COLO668 (cell line): ENCODE measurements at regions not wholly inside any gene's neighbourhood (a gene's known extent, or its start where the extent isn't known, plus 50 kb on each side); places are given as distances from the start of the nearest gene placed in this dataset.
A peak's percentile ranks its signal among the peaks of the same experiment; 100 is the strongest.

Experiments
- DNase-seq: peaks from one replicate; lab custom pipeline; 2025; ENCODE audit not compliant: unreplicated experiment; lab: John Stamatoyannopoulos, UW

DNA sequence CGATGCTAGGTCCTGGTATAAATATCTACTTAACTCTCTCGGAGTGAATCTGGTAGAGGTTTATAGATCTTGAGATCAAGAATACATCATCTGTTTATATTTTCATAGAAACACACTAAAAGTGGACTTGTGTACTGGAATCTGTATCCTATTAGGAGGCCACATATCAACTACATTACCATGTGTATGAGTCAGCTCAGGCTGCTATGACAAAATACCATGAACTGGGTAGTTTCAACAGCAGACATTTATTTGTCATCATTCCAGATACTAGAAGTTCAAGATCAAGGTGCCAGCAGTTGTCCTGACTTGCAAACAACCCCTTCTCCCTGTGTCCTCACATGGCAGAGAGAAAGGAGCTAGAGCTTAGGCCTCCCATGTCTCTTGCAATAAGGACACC, 113.9 kb upstream of the PFKP start:
- no peak for DNase-seq

DNA sequence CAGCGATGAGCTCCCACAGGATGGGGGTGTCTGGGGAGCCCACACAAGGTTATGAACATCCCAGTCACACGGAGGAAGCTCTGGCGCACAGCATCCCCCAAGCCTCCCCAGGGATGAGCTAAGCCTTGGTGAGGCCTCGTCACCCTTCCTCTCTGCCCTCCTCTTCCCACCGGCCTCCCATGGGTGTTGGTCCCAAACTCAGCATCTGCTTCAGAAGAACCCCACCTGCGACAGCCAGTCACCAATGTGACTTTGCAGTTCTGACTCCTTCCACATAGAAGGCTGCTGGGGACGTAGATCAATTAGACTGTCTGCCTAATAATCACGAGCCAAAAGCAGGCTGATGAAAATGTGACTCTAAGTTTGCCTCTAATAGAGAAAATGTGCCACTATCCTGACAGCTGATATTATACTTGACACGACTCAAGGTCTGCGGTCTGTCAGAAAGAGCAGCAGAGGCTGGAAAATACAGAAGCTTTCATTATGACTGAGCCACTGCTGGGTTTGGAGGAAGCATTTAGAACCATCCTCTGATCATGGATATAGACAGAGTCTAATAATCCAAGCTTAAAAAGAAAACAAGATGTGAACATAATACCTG, 116.0 kb upstream of the PFKP start:
- no peak for DNase-seq

DNA sequence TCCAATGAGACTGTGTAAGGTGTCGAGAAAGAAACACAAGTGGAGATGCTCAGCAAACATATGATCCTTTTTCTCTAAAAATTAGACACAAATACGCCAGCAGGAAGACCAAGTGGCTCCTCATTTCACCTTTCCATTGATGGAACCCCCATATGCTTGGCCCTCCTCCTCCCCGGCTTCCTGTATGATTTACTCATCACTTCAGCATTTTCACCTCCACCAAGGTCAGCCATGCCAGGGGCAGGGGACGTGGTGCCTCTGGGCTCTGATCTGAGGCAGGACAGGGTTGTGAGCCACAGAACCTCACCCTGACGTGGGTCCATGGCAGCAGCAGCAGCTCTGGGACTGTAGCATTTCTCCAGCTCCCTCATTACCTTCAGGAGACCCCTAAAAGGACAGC, 116.8 kb upstream of the PFKP start:
- DNase-seq: no peak

DNA sequence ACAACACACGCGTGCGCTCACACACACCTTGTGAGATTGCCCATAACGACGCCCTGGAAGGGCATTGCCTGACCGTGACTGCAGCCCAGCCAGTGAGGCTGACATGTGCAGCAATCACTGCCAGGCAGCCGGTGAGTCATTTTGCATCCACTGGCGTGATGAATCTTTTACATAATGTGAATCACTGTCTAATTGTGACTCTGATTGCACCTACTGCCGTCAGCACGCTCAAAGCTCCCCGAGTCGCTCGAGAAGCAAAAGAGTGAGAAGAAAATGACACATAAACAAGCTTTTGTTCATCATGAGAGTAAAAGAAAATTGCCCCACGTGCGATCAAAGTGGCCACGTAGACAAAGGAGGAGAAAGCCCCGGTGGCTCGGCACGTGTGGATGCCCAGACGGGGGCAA, 117.4 kb upstream of the PFKP start:
- no peak for DNase-seq

DNA sequence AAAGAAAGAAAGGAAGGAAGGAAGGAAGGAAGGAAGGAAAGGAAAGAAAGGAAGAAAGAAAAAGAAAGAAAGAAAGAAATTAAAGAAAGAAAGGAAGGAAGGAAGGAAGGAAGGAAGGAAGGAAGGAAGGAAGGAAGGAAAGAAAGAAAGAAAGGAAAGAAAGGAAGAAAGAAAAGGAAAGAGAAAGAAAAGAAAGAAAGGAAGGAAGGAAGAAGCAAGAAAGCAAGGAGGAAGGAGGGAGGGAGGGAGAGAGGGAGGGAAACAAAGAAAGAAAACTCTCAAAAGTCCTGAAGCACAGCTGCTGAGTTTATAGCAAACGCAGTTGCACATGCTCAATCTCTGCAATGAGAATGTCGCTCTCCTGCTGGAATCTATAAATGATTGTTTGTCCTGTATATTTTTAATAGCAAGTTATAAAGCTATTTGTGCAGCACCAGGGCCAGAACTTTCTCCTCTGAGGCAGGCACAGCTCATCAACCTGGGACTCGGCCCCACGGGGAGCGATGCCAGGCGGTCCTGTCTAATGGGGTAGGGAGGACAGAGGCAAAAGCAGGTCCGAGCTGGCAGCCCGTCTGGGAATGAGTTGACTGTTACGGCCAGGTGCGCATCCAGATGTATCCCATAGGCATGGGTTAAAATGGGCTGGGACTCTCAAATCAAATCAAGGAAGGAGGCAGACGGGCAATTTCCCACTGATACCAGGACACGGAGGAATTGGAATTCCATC, 118.0 kb upstream of the PFKP start:
- DNase-seq: no peak

DNA sequence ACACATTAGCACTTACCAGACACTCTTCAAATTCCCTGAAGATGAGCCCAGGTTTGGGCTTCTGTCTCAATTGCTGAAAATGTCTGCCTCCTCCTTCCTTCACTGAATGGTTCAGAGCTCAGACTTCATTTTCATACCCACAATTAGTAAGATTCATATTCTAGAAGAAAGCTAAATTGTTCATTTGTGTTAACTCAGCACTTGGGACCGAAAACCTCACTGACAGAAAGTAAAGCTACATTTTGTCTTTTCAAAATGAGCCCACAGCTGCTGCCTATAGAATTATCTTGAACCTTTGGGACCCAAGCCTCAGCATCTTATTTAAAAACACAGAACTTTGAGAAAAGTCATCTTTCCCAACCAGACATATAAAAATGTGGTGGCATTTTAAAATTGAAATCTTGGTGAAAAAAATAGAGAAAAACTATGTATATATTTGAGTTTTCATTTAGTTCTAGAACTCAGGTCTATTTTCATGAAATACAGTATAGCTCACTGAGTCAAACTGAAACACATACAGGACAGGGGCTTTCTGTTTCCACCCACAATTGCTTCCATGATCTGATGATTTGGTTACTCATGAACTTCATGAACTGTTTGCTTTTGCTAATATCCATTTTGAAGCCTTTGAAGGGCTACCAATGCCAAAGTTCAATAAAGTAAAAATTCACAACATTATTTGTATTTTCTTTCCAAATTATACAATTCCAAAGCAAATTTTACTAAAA, 119.1 kb upstream of the PFKP start:
- DNase-seq: no peak

DNA sequence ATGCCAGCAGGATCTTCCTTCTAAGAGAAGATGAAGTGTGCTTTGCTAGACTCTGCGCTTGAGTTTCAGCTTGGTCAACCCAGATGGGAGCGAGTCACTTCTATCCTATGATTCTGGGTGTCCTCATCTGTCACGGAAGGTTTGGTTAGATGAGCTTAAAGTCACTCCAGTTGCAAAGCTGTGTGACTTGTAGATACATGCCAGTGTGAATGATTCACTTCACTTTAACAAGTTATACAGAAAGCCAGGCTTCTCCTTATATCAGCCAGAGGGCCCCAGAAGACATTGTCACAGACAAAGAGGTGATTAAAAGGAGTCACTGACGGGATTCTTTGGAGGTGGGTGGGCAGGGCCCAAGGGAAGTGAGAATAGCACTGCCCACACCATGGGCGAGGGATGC, 122.6 kb upstream of the PFKP start:
- no peak for DNase-seq

DNA sequence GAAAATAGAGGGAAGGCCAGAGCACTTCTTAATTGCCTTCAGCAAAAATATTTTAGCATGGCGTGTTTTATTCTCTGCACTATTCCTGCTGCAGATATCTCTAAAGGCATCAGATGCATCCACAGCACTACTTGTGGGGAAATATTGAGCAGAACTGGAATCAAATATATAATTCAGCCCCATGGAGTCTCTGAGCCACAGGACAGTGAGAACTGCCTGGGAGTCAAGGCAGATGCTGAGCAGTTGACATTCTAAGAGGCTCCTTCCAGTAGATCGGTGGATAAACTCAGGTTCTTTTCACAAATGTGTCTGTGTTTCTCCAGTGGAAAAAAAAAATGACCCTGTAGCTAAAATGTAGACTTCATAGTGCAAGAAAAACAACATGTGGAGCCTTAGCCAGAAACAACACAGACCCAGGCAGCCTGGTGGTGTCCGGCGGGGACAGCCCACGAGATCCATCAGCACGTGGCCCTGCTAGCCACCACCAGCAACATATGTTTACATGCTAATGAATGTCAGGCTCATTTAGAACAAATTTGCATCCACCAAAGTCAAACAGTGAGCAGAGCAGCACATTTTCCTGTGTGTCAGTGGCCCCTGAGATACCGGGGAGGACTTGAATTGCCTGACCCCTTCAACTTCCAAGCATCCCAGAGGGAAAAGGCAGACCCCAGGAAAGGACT, 123.3 kb upstream of the PFKP start:
- no peak for DNase-seq

DNA sequence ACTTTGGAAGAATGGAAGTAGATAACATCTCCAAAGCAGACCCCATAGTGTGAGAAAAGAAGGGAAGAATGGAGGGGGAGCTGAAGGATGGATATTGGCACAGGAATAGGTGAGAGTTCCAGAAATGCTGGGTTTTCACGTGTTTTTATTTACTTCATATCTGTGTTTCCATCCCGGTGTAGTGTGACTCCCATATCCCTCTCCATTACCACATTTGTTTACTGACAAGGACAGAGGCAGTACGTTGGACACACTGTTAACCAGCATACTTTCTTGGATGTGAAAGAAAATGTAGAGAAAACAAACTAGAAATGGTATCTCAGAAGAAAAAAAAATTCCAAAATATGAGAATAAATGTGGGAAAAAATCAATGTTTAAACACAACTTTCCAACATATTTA, 124.4 kb upstream of the PFKP start:
- DNase-seq: no peak

DNA sequence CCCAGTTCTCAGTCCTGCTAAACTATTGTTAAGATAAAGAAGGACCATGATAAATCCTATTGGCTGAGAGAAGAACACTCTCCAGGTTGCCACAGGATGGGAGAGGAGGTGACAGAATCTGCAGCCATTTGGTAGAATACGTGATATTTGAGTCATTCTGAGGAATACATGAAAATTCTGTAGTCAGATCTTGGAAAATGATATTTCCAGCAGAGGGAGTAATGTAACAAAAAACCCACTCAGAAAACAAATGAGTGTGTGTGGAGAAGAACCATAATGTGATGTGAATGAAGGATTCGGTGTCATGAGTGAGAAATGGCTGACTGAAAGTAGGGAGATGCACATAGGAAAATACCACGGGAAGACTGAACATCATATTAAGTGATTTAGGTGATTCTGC, 128.5 kb upstream of the PFKP start:
- DNase-seq: no peak

DNA sequence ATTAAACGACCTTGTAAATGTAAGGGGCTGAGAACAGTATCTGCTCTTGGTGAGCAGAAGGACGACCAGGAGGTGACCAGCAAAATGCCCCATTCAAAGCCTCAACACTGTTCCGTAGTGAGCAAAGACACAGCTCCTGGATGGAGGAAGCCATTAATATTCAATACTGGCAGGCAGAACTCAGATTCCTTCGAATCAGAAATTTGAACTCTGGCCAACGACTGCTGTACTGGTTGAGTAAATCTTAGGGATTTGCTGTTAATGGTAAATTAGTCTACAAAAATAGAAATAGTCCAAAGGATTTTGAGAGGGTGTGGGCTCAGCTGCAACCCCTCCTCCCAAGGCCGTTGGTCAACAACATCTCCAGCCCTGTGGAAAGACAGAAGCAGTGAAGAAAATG, 130.5 kb upstream of the PFKP start:
- no peak for DNase-seq

DNA sequence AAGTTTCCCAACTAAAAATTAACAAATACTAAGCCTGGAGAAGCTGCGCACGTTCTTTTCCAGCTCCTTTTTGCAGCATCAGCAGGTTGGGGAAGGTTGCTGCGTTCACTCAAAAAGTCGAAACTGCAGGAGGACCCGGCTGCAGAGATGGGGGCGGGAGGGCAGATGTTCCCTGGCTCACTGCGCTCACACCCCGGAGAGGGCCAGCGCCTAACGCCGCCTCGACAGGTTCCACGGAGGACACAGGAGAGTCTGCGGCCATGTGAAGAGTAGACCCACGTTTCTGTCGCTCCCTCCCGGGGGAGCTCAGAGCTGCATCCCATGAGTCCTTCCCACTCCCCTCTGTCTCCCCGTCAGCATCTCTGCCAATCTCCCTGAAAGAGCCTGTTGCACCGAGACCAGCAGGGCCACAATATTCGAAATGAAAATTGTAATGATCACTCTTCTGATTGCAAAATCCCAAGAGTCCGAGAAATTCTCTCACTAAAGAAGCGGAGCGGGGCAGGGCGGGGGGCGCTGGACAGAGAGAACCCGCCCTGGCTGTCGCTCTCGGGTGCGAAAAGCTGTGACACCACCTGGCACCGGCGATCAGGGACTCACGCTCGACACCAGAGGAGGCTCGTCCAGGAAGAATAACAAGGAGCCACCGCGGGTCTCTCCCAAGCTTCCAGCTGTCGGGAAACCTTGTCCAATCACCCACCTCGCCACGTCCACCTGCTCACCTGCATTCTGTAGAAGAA, 131.5 kb upstream of the PFKP start:
- no peak for DNase-seq

DNA sequence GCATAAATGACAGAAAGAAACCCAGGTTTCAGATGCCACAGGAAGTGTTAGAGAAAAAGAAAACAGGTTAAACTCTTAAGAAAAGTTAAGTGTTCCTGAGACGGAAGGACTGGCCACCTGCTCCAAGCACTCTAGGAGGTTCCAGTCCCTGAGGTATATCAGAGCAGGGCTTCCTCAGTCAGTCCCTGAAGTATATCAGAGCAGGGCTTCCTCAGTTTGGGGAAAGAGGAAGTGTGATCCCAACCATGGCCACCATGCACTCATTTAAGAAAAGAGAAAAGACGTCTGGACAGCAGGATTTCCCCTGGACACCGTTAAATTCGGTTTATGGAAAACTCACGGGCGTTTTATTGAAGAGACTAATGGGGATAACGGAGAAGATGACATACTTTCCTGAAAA, 133.4 kb upstream of the PFKP start:
- DNase-seq: no peak

DNA sequence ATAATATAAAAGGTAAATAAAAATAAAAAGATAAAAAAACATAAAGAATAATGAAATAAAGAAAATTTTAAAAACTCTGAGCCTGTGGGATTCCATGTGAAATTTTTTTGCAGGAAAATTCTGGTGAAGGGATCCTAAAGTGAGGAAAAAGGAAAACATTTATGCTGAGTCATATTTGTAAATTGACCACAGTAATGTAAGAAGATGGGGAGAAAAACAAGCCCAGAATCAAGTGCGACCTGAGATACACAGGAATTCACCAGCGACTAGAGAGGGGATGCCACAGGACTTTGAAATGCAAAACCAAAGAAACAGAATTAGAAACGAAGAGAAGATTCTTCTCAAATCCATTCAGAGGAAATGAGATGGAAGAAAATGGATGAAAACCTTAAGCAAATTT, 133.8 kb upstream of the PFKP start:
- no peak for DNase-seq

DNA sequence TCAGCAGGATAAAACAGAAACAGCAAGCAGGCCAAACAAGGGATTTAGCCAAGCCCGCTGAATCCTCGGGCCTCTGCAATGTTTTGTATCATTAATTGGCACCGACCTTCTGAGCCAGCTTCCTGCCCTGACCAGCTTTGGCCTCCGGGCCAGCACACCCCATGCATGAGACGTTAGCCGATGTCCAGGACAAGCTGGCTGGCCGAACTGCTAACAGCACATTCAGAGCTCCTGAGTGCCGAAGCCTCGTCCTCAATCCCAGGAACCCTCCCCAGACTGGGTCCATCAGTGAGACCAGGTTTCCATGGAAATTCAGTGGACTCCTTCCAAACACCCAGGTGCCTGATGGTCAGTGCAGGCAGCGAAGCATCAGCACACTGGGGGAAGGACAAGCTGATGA, 134.3 kb upstream of the PFKP start:
- no peak for DNase-seq

DNA sequence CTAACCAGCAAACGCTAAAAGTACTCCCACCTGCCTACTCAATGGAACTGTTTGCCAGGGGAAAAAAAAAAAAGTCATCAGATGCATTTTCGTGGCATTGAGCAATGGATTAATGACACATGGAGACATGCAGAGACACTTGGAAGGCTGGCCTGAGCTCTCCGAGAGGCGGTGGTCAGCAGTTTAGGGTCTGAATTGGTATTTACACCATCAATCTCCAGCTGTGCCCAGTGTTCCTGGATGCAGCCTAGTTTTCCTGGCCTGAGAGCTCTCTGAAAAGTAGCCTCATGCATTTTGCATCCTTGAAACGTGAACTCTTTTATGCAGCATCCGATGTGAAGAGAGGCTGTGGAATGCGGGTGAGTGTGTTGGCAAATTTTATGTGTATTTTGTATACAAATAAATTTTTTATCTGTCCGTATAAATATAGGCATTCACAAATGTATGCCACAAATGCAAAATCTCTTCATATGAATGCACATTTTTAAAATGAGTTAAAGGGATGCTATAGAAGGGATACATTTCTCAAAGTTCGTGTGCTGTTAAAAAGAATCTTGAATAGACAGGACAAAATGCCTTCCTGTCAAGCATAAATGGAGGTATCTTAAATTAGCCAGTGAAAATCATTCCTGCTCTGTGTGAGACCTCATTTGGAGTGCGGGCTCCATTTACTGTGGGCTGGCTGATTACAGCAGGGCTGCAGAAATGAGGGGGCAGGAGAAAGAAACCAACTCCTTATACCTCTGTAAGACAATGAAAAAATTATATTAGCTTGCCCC, 137.7 kb upstream of the PFKP start:
- no peak for DNase-seq

DNA sequence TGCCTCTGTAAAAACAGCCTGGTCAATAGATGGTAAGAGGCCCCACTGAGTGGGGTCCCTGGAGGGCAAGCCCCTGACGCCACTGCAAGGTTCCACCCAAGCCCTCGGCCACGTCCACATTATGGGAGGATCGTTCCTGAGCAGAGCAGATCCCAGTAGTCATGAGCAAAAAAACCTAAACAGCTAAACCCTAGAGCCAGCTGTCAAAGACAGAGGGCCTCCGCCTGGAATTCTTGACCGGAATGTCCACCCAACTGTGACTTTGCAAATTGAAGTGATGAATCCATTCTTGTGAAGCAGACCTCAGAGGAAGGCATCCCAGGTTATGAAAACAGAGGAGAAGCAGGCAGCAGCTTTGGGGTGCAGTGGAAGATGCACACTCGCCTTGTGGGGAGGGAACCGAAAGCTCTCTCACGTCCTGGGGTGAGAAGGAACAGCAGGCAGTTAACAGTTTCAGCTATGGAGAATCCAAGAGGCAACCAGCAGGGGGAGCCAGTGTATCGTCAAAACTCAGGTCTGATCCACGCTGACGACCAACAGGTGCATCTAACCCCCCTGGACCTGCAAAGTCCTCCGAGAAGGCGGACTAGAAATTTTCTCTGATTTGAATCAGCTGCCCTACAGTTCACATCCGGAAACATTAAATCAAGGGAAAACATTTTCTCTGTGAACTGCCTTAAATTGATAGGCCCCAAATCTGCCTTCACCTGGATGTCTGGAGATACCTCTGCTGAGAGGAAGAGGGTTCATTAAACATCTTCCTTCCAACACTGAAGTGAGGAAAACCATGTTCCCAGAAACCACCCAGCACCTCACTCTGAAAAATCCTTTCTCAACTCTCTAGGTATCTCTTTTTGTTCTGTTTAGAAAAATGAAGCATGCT, 139.1 kb upstream of the PFKP start:
- DNase-seq: peak; percentile 71

DNA sequence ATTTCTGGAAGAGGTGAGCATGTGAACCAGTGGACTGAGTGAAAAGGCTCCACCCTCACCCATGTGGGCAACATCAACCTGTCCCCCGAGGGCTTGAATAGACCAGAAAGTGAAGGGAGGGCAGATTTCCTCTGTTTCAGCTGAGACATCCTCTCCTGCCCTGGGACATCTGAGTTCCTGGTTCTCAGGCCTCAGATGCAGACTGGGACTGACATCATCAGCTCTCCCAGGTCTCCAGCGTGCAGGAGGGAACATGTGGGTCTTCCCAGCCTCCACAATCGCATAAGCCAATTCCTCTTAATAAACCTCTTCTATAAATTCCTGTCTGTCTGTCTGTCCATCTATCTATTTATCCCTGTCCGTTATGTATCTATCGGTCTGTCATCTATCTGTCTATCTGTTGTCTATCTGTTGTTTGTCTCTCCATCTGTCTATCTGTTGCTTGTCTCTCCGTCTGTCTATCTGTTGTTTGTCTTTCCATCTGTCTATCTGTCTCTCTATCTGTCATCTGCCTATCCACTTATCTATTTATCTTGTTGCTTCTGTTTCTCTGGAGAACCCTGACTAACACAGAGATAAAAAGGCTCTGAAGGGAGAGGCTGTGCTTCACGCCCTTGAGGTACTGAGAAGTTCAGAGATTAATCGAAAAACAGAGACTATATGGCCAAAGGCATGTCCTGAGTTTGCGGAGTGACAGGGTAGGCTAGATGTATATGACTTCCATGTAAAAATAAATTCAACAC, 140.3 kb upstream of the PFKP start:
- DNase-seq: no peak

DNA sequence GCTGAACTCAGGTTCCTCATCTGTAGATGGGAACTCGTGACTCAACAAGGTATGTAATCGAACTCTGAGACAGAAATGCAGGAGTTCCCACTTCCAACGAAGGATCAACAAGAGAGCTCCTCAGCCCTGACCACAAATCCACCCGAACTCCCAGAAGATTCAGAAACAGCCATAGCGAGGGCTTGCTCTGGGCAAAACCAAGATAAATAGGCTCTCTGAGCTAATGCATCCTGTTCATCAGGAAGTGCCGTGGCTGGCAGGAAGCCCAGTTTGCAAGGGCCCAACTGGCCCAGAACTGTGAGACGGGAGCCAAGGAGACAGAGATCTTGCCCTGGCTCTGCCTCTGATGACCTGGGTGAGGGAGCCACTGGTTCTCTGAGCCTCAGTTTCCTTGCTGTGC, 141.7 kb upstream of the PFKP start:
- peak; percentile 34 for DNase-seq
